CD1c-positive myeloid dendritic cell (primary cell): ENCODE measurements at regions not wholly inside any gene's neighbourhood (a gene's known extent, or its start where the extent isn't known, plus 50 kb on each side); places are given as distances from the start of the nearest gene placed in this dataset.

Experiments used
- DNase-seq: peaks from one replicate; pipeline ENCODE4 v3.0.0-alpha.2; 2016; ENCODE audit errors: extremely low spot score

DNA sequence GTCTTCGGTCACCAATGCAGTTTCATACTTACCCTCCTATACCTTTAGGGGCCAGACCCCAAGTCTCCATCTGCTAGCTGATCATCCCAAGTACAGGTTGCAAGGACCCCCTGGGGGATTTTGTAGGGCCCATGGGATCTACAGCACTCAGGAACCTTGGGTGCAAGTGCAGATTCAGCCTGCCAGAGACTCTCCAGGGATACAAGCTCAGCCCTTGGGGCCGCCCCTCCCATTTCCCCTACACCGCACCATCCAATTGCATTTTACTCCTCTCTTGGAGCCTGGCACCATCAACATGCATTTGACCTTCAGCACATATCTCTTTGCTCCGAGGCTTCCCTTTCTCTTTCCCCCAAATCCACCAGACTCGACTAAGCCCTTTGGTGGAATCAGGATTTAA, 154.7 kb upstream of the ZNF536 start:
- DNase-seq = no peak

DNA sequence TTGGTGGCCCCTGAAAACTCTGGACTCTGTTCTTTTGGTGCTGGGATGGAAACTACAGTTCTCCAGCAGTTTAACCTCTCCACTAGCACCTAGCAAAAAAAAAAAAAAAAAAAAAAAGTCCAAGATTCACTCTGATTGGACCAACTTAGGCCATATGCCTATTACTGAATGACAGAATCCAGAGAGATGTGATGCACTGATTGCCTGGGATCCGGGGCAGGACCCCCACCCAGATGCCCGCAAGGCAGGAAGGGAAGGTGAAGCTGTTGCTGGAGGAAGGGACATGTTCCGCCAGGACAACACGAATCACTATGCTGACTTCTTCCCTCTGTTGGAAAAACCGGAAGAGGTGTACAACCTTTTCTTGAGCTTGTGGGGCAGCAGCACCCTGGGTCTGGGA, 152.5 kb upstream of the ZNF536 start:
- no peak for DNase-seq

DNA sequence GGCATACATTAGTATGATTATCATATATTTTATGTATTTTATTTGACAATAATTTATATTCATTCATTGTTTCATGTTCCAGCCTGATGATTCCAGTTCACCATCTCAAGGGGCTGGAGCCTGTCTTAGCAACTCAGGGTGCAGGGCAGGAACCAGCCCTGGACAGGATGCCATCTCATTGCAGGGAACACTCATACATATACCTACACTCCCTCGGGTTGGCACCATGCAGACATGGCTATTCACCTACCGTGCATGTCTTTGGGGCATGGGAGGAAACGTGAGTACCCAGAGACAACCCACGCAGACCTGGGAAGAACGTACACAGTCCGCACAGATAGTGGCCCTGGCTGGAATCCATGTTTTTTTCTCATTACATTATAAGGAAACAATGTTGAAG, 151.0 kb upstream of the ZNF536 start:
- DNase-seq = no peak

GRCh38 chr19:30222428-30222873, 149.7 kb upstream of the ZNF536 start:
- DNase-seq = no peak

- DNase-seq = no peak
These were observed 149.0 kb upstream of the ZNF536 start for GRCh38 chr19:30222992-30223865.

GRCh38 chr19:30223866-30224688, 148.1 kb upstream of the ZNF536 start:
- no peak for DNase-seq

- DNase-seq = no peak
These were observed 147.2 kb upstream of the ZNF536 start for GRCh38 chr19:30224689-30225606.

- DNase-seq = no peak
These were observed 146.3 kb upstream of the ZNF536 start for GRCh38 chr19:30225676-30226463.

DNA sequence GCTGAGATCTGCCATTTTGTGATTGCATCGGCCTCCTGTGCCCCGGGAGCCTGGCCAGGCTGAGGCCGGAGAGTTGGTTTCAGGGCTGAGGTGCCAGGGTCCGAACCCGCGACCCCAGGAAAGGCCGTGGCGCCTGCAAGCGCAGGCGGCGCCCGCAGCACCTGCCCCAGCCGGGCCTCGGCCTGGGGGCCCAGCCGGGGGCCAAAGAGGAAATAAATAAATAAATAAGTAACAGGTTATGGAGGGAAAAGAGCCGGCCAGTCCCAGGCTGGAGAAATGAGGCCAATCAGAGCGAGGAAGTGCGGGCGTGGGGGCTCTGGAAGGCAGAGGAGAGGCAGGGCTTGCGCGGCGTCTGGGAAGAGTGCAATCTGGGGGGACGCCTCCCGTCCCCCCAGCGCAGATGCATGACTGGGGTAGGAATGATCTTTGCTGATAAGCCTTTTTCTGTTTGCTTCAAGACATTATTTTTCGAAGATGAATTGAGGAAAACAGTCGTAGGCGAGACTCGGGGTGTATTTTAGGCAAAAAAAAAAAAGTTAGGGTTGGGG, 145.6 kb upstream of the ZNF536 start:
- DNase-seq = no peak

DNA sequence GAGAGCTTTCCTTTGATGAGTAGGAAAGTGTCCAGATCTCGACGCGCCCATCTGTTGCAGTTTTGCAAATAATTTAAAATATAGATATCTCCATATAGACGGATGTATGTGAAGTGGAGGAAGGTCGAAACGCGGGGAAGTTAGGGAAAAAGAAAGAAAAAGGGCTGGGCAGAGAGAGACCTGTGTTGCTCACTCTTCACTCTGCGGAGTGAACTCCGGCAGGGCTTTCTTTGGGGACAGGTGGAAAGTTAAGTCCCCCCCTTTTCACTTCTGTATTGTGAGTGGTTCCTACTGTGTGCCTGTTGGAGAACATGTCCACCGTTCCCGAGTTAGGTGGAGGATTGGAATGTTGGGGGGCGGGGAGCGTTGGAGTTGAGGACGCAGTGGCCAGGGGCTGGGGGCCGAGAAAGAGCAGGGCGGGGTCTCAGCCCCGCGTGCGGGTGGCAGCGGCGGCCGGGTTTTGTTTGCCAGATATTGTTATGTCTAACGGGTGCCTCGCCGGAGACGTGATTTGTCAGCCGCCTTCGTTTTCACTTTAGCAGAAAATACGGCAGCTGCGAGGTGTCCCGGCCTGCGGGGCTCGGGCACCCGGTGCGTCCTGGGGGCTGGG, 145.1 kb upstream of the ZNF536 start:
- no peak for DNase-seq

DNA sequence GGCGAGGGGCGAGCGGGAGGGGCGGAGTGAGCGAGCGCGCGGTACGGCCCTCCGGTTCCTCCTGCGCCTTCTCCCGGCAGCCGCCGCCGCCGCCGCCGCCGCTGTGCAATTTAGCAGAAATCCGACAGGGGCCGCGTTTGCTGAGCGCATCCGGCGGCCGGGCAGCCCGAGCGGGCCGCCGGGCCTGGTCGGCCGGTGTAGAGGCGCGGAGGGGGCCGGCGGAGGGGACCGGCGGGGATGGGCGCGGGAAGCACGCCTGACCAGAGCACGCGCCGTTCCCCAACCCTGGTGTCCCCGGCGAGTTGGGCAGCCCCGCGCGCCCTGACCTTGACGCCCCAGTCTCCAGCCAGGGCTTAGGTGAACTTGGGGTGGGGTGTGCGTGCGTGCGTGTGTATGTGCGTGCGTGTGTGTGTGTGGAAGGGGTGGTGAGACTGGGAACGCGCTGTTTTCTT, 144.5 kb upstream of the ZNF536 start:
- peak; percentile 38 for DNase-seq

DNA sequence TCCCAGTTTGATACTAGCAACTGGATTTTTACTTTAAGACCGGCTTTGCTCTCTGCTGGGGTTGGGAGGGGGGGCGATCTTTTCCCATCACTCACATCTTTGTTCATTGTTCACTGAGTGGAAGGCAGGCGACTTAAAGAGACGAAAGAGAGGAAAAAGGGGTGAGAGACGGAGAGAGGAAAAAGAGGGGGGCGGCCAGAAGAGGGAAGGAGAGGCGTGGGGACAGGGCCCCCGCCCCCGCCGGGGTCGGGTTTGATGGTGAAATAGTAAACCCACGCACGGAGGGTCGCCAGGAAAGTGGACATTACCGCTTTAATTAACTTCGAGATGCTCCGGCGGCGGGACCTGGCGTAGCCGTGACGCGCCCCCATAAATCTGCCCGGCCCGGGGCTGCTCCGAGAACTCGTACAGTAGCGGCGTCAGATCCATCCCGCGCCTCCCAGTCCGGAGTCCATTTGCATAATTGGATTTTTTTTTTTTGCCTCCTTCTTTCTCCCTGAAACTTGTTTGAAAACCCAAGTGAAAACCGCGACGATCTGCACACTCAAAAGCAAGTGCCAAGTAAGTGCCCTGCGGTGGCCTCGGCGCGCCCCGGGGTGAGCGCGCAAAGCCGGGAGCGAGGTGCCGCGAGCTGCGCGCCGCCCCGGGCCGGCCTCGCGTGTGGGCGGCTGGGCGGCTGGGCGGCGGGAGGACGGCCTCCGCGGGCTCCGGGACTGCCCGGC, 143.9 kb upstream of the ZNF536 start:
- DNase-seq = no peak

- no peak for DNase-seq
These were observed 143.2 kb upstream of the ZNF536 start for GRCh38 chr19:30228835-30229524.

DNA sequence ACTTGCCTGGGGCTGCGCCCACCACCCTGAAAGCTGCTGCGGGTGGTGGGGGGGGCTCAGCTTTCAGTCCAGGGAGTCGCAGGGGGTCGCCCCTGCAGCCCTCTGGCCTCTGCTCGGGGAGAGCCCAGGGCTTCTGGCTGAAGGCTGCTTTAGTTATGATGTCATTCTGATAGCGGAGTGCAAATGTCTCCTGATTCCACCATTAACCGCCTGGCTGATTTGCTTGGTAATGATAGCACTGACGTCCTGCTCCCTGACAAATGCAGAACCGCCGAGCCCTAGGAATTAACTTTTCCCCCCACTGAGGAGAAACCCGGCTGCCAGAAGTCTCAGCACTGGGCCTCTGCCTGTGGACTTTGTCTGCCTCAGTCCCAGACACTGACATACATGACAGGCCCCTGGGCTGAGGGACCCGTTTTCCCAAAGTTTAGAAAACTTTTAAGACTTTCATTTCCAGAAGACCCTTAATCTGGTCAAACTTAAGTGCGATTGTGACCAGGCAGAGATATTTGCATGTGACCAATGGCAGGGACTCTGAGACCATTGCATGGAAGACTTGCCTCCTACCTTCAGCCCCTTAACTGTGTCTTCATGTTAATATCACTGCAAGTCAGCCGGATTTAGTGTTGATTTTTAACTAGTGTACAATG, 142.5 kb upstream of the ZNF536 start:
- DNase-seq = no peak

GRCh38 chr19:30231408-30232318, 140.5 kb upstream of the ZNF536 start:
- no peak for DNase-seq

DNA sequence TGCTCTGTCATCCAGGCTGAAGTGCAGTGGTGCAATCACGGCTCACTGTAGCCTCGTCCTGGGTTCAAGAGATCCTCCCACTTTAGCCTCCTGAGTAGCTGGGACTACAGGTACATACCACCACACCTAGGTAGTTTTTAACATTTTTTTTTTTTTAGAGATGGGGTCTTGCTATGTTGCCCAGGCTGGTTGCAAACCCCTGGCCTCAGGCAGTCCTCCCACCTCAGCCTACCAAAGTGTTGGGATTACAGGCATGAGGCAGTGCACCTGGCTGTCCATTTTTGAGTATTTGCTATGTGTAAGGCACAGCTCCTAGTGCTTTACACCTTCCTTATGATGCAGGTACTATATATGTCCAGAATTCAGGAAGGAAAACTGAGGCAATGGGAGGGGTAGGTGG, 138.8 kb upstream of the ZNF536 start:
- DNase-seq = no peak

DNA sequence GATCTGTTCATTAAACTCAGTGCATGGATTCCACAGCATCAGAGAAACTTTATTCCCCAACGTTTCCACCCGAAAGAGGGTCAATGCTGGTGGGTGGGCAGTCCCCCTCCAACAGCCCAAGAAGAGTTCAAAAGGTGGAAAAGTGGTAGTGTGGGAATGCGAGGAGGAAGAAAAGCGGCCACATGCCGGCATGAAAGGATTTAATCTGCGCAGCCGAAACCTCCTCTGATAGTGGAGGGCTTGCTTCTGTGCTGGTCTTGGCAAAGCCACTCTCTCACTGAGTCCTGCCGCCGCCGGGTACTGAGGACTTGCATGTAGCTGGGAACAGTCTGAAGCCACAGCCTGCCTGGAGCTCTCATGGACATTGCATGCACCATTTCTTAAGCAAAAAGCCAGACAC, 136.2 kb upstream of the ZNF536 start:
- no peak for DNase-seq
